ENCODE measurements at regions not wholly inside any gene's neighbourhood (a gene's known extent, or its start where the extent isn't known, plus 50 kb on each side); places are given as distances from the start of the nearest gene placed in this dataset.
"Not testable (repeated sequence)": the region's sequence is repeated elsewhere in the genome, so short reads cannot be mapped to it uniquely, and the experiment has no call there.

GRCh38 chr16:72590151-72590937 lies 418.4 kb upstream of the PMFBP1 start:
- DNase-seq: no peak

- DNase-seq: no peak
Observed at GRCh38 chr16:72588551-72588950, 416.6 kb upstream of the PMFBP1 start.

- DNase-seq: not testable (repeated sequence)
Observed at GRCh38 chr16:72578061-72578460, 406.1 kb upstream of the PMFBP1 start.

- no peak for DNase-seq
Observed at GRCh38 chr16:72576189-72576588, 404.2 kb upstream of the PMFBP1 start.

- DNase-seq: no peak
Observed at GRCh38 chr16:72569677-72570076, 397.7 kb upstream of the PMFBP1 start.

GRCh38 chr16:72568502-72568901 lies 396.5 kb upstream of the PMFBP1 start:
- no peak for DNase-seq

GRCh38 chr16:72566174-72566573 lies 394.2 kb upstream of the PMFBP1 start:
- no peak for DNase-seq

GRCh38 chr16:72565106-72565505 lies 393.2 kb upstream of the PMFBP1 start:
- no peak for DNase-seq

GRCh38 chr16:72560617-72561016 lies 388.7 kb upstream of the PMFBP1 start:
- DNase-seq: no peak

GRCh38 chr16:72558501-72558900 lies 386.5 kb upstream of the PMFBP1 start:
- DNase-seq: no peak

GRCh38 chr16:72554935-72555334 lies 383.0 kb upstream of the PMFBP1 start:
- no peak for DNase-seq

- no peak for DNase-seq
Observed at GRCh38 chr16:72552654-72553053, 380.7 kb upstream of the PMFBP1 start.

- no peak for DNase-seq
Observed at GRCh38 chr16:72551649-72552048, 379.7 kb upstream of the PMFBP1 start.

- no peak for DNase-seq
Observed at GRCh38 chr16:72549878-72550277, 377.9 kb upstream of the PMFBP1 start.

GRCh38 chr16:72542102-72542501 lies 370.1 kb upstream of the PMFBP1 start:
- no peak for DNase-seq

GRCh38 chr16:72537664-72538063 lies 365.7 kb upstream of the PMFBP1 start:
- DNase-seq: no peak

GRCh38 chr16:72536723-72537435 lies 364.9 kb upstream of the PMFBP1 start:
- no peak for DNase-seq

- no peak for DNase-seq
Observed at GRCh38 chr16:72532906-72533410, 361.0 kb upstream of the PMFBP1 start.

GRCh38 chr16:72530434-72530833 lies 358.5 kb upstream of the PMFBP1 start:
- no peak for DNase-seq

- no peak for DNase-seq
Observed at GRCh38 chr16:72523087-72523486, 351.1 kb upstream of the PMFBP1 start.

GRCh38 chr16:72517154-72517553 lies 345.2 kb upstream of the PMFBP1 start:
- DNase-seq: no peak

- DNase-seq: no peak
Observed at GRCh38 chr16:72511171-72511570, 339.2 kb upstream of the PMFBP1 start.

- no peak for DNase-seq
Observed at GRCh38 chr16:72508191-72508590, 336.2 kb upstream of the PMFBP1 start.

GRCh38 chr16:72502594-72503005 lies 330.6 kb upstream of the PMFBP1 start:
- no peak for DNase-seq

Measured in right hindlimb (tissue), 1 donor.